Heart right ventricle (tissue), 16 donors: ENCODE measurements at regions not wholly inside any gene's neighbourhood (a gene's known extent, or its start where the extent isn't known, plus 50 kb on each side); places are given as distances from the start of the nearest gene placed in this dataset.

Experiments used
- ATAC-seq, 8 donors: fragments of 200-7000 bp; cut with Tn5 transposase; one replicate each; pipeline ENCODE4 v1.9.1; 2020; ENCODE audit warnings: mild to moderate bottlenecking in 8 of 8, moderate library complexity in 8 of 8, moderate number of reproducible peaks in 1 of 8
- DNase-seq, 2 donors: peaks; one replicate each; pipeline ENCODE4 v3.0.0-alpha.2; 2020
- H3K27ac ChIP-seq, 10 donors: fragments of 200-600 bp; sonication (generic) in 2 of 10; one replicate each; pipeline versions ENCODE4 v1.5.0 to v1.8.0; 2020 to 2022; ENCODE audit warnings: mild to moderate bottlenecking in 3 of 10
- H3K27me3 ChIP-seq, 7 donors: fragments of 200-600 bp; one replicate each; pipeline ENCODE4 v1.8.0; 2021 to 2022; ENCODE audit warnings: mild to moderate bottlenecking in 2 of 7
- H3K36me3 ChIP-seq, 9 donors: fragments of 200-600 bp; sonication (generic) in 1 of 9; one replicate each; pipeline versions ENCODE4 v1.5.0 to v1.8.0; 2020 to 2022; ENCODE audit warnings: mild to moderate bottlenecking in 2 of 9
- H3K4me1 ChIP-seq, 9 donors: fragments of 200-600 bp; sonication (generic) in 1 of 9; one replicate each; pipeline versions ENCODE4 v1.5.0 to v1.8.0; 2020 to 2022; ENCODE audit warnings: mild to moderate bottlenecking in 4 of 9
- H3K4me3 ChIP-seq, 10 donors: fragments of 200-600 bp; sonication (generic) in 2 of 10; one replicate each; pipeline versions ENCODE4 v1.5.0 to v1.8.0; 2020 to 2022; ENCODE audit warnings: mild to moderate bottlenecking in 7 of 10, moderate library complexity in 2 of 10
- H3K9me3 ChIP-seq, 11 donors: fragments of 200-600 bp in 10 of 11; sonication (generic) in 2 of 11; one replicate each; pipeline versions ENCODE4 v1.5.0 to v1.8.0; 2013 to 2022; ENCODE audit warnings: mild to moderate bottlenecking in 2 of 11, control low read depth in 1 of 11, moderate library complexity in 1 of 11
- CTCF ChIP-seq, 9 donors: fragments of 200-600 bp; sonication (generic) in 2 of 9; IDR thresholded peaks; one replicate each; pipeline versions ENCODE4 v1.5.0 to v1.8.0; 2021 to 2022; ENCODE audit warnings: antibody characterized with exemption in 9 of 9, mild to moderate bottlenecking in 5 of 9, moderate library complexity in 1 of 9
- WGBS, 2 donors: extraction: QIAGEN DNeasy Blood & Tissue Kit; methylation state at CpG; one replicate each; pipeline ENCODE4 v1.1.7; 2013; ENCODE audit warnings: inconsistent platforms in 1 of 2; 5-methylcytosine and 5-hydroxymethylcytosine counted together
- intact Hi-C, 10 donors: fragments of 100-400 bp; cut with DNase I; formaldehyde crosslinking; loops; one replicate each; pipeline versions ENCODE4 v1.11.1 to v1.14.2; 2022
- donor health status: Arrhythmogenic right ventricular cardiomyopathy.
- donor health status: ischemic (EF 13 %, LVEDD 7.1; RV severe dilation, severe dysfunction).
- donor health status: healthy with polysubstance abuse.
- donor health status: DM: no; HTN: yes; CAD: no.
- donor health status: DM: no; HTN: no; CAD: no.
- donor health status: ischemic (EF 25% LVEDD 6.9; RV normal size, moderate dysfunction).
- donor health status: ischemic (EF 25% LVEDD 5.7; RV mildly dilated, moderate dysfunction).
- donor health status: healthy.
- donor health status: DM: yes; HTN: yes; CAD: no.
- donor health status: Ischemic cardiomyopathy.
- donor health status: ischemic (EF 35%, LVEDD 5.7; RV mildly dilated, moderate dysfunction).
- donor health status: nonischemic (EF 11% LVEDD 7.7; RV severe dilation, severe dysfunction).
- donor health status: DM: yes; HTN: yes; CAD: no.
- donor health status: PGD.
- donor health status: ischemic (EF 29% LVEDD 5.4; RV normal size, mild dysfunction).
- donor health status: nonischemic (EF 23%, LVEDD 6.1; RV moderate dilation, normal function).

- WGBS, 2 donors, result 90 to 92% methylated on average over 3 of the region's 3 CpGs
- DNase-seq, result no peak
These were observed 67.9 kb upstream of the SEPTIN5 start for GRCh38 chr22:19646383-19646782.

GRCh38 chr22:19648419-19648929 lies 65.8 kb upstream of the SEPTIN5 start:
- peaks cover 0 to 37% (median 16%) of the 10 kb centered on the region in 11 donors for H3K9me3 ChIP-seq
- H3K36me3 ChIP-seq, result no peaks in the 10 kb centered on the region
- intact Hi-C loops, result no loop called here
- H3K27ac ChIP-seq, result no peak overlapping the region
- no peak for TF ChIP-seq CTCF (IDR thresholded peaks at IDR 0.05)
- H3K4me3 ChIP-seq, result no peak overlapping the region
- H3K4me1 ChIP-seq, result peaks cover 0 to 5% (median 0%) of the 10 kb centered on the region in 9 donors
- H3K27me3 ChIP-seq, result peaks cover 0 to 24% (median 11%) of the 10 kb centered on the region in 7 donors
- DNase-seq, result no peak
- ATAC-seq, result no peak
- 60 to 97% methylated on average over 3 of the region's 3 CpGs for WGBS, 2 donors

More at GRCh38 chr22:19646383-19646782, 67.9 kb upstream of the SEPTIN5 start:
- peaks cover 0 to 37% (median 16%) of the 10 kb centered on the region in 11 donors for H3K9me3 ChIP-seq
- H3K27me3 ChIP-seq, result peaks cover 0 to 32% (median 19%) of the 10 kb centered on the region in 7 donors
- intact Hi-C loops, result no loop called here
- H3K4me1 ChIP-seq, result peaks cover 0 to 5% (median 0%) of the 10 kb centered on the region in 9 donors
- H3K27ac ChIP-seq, result no peak overlapping the region
- no peak overlapping the region for H3K4me3 ChIP-seq
- no peaks in the 10 kb centered on the region for H3K36me3 ChIP-seq
- no peak for TF ChIP-seq CTCF (IDR thresholded peaks at IDR 0.05)
- ATAC-seq, result no peak

GRCh38 chr22:19652316-19652715 lies 62.0 kb upstream of the SEPTIN5 start:
- no peak for TF ChIP-seq CTCF (IDR thresholded peaks at IDR 0.05)
- H3K9me3 ChIP-seq, result peaks cover 0 to 29% (median 16%) of the 10 kb centered on the region in 11 donors
- no peaks in the 10 kb centered on the region for H3K36me3 ChIP-seq
- H3K27me3 ChIP-seq, result peaks cover 0 to 9% (median 0%) of the 10 kb centered on the region in 7 donors
- H3K27ac ChIP-seq, result no peak overlapping the region
- no peak for ATAC-seq
- 57 to 61% methylated on average over 6 of the region's 6 CpGs for WGBS, 2 donors
- H3K4me3 ChIP-seq, result no peak overlapping the region
- no peak for DNase-seq
- intact Hi-C loops, result no loop called here
- H3K4me1 ChIP-seq, result no peaks in the 10 kb centered on the region

- H3K27me3 ChIP-seq, result peaks cover 0 to 9% (median 0%) of the 10 kb centered on the region in 7 donors
- no peak overlapping the region for H3K27ac ChIP-seq
- H3K36me3 ChIP-seq, result no peaks in the 10 kb centered on the region
- intact Hi-C loops, result no loop called here
- H3K4me1 ChIP-seq, result no peaks in the 10 kb centered on the region
- H3K9me3 ChIP-seq, result peaks cover 0 to 8% (median 0%) of the 10 kb centered on the region in 11 donors
- H3K4me3 ChIP-seq, result no peak overlapping the region
- no peak for TF ChIP-seq CTCF (IDR thresholded peaks at IDR 0.05)
- WGBS, 2 donors, result 46 to 54% methylated on average over 4 of the region's 4 CpGs
- ATAC-seq, result no peak
- DNase-seq, result no peak
These were observed 59.8 kb upstream of the SEPTIN5 start for GRCh38 chr22:19654338-19654987.
